SKM-1 treated with dmso at 0.1 percent for 144 hours (cell line): ENCODE measurements at regions not wholly inside any gene's neighbourhood (a gene's known extent, or its start where the extent isn't known, plus 50 kb on each side); places are given as distances from the start of the nearest gene placed in this dataset.

Experiments used
- DNase-seq: peaks from one replicate; lab custom pipeline; 2025; ENCODE audit not compliant: unreplicated experiment; lab: John Stamatoyannopoulos, UW

GRCh38 chr6:15810618-15811017 is 147.8 kb upstream of the DTNBP1 start:
- no peak for DNase-seq

- no peak for DNase-seq
These were observed 146.5 kb upstream of the DTNBP1 start for GRCh38 chr6:15809367-15809766.

GRCh38 chr6:15804164-15805154 is 141.6 kb upstream of the DTNBP1 start:
- DNase-seq = no peak

GRCh38 chr6:15802466-15802865 is 139.6 kb upstream of the DTNBP1 start:
- no peak for DNase-seq

- no peak for DNase-seq
These were observed 139.1 kb upstream of the DTNBP1 start for GRCh38 chr6:15801912-15802311.

- no peak for DNase-seq
These were observed 138.2 kb upstream of the DTNBP1 start for GRCh38 chr6:15800841-15801617.

GRCh38 chr6:15798533-15799255 is 135.9 kb upstream of the DTNBP1 start:
- no peak for DNase-seq

- DNase-seq = no peak
These were observed 134.0 kb upstream of the DTNBP1 start for GRCh38 chr6:15796844-15797243.

- DNase-seq = no peak
These were observed 133.4 kb upstream of the DTNBP1 start for GRCh38 chr6:15796130-15796771.

- no peak for DNase-seq
These were observed 131.0 kb upstream of the DTNBP1 start for GRCh38 chr6:15793826-15794225.

GRCh38 chr6:15793288-15793687 is 130.5 kb upstream of the DTNBP1 start:
- DNase-seq = no peak

GRCh38 chr6:15792842-15793241 is 130.0 kb upstream of the DTNBP1 start:
- no peak for DNase-seq

GRCh38 chr6:15791448-15792181 is 128.8 kb upstream of the DTNBP1 start:
- no peak for DNase-seq

- no peak for DNase-seq
These were observed 127.3 kb upstream of the DTNBP1 start for GRCh38 chr6:15790116-15790515.

- DNase-seq = no peak
These were observed 124.0 kb upstream of the DTNBP1 start for GRCh38 chr6:15786846-15787245.

GRCh38 chr6:15783484-15783883 is 120.7 kb upstream of the DTNBP1 start:
- no peak for DNase-seq

- DNase-seq = no peak
These were observed 119.1 kb upstream of the DTNBP1 start for GRCh38 chr6:15781890-15782289.

- no peak for DNase-seq
These were observed 118.5 kb upstream of the DTNBP1 start for GRCh38 chr6:15781333-15781732.

- no peak for DNase-seq
These were observed 117.6 kb upstream of the DTNBP1 start for GRCh38 chr6:15780437-15780836.

- DNase-seq = no peak
These were observed 116.9 kb upstream of the DTNBP1 start for GRCh38 chr6:15779726-15780125.
